HepG2 (cell line): ENCODE measurements at regions not wholly inside any gene's neighbourhood (a gene's known extent, or its start where the extent isn't known, plus 50 kb on each side); places are given as distances from the start of the nearest gene placed in this dataset.

Source experiments
- ATRX ChIP-seq: sonication (generic); formaldehyde crosslinking; IDR thresholded peaks from 2 replicates; pipeline ENCODE4 v1.4.0; 2020; ENCODE audit warnings: missing genetic modification reagents, borderline replicate concordance
- GTF2F1 ChIP-seq: fragments of 150-350 bp; IDR thresholded peaks from 2 replicates; pipeline ENCODE4 v1.6.1; 2014; ENCODE audit warnings: low read length
- TBX3 ChIP-seq: fragments of 450-650 bp; IDR thresholded peaks from 2 replicates; pipeline ENCODE4 v1.6.1; 2017; ENCODE audit warnings: antibody characterized with exemption, mild to moderate bottlenecking, inconsistent platforms, borderline replicate concordance
- ZNF614 ChIP-seq: IDR thresholded peaks from 2 replicates; pipeline ENCODE4 v1.6.1; 2018; ENCODE audit warnings: missing biosample characterization, missing genetic modification reagents, inconsistent platforms, borderline replicate concordance
- ZNF780A ChIP-seq: sonication (generic); formaldehyde crosslinking; IDR thresholded peaks from 2 replicates; pipeline ENCODE4 v1.8.0; 2022; ENCODE audit warnings: mild to moderate bottlenecking, missing genetic modification reagents, moderate library complexity
- TF ChIP-seq, protein P1 (sequence below): sonication (generic); formaldehyde crosslinking; IDR thresholded peaks from 2 replicates; pipeline ENCODE4 v1.5.0; 2020; ENCODE audit warnings: mild to moderate bottlenecking, missing genetic modification reagents, borderline replicate concordance
- TF ChIP-seq, protein P2 (sequence below): sonication (generic); formaldehyde crosslinking; IDR thresholded peaks from 2 replicates; pipeline ENCODE4 v1.4.0; 2020; ENCODE audit warnings: missing genetic modification reagents, borderline replicate concordance

DNA sequence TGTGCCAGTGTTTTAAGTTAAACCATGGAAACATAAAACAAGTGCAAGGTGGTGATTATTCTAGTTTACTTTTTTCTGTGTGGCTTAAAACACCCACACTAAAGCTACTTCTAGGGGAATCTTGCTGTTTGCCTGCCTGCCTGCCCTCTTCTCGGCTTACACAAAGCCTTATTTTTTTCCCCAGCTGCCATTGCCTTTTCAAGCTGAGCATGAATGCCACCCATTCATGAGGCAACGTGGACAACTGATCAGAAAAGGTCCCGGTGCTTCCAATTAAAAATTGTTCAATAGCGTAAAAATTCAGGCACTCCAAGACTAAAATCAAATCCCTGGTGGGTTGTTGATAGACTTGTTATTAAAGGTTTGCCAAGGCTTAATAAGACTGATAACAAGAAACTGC is 401.4 kb downstream of the TMEM161B start (continued):
- TF ChIP-seq, protein P1, sequence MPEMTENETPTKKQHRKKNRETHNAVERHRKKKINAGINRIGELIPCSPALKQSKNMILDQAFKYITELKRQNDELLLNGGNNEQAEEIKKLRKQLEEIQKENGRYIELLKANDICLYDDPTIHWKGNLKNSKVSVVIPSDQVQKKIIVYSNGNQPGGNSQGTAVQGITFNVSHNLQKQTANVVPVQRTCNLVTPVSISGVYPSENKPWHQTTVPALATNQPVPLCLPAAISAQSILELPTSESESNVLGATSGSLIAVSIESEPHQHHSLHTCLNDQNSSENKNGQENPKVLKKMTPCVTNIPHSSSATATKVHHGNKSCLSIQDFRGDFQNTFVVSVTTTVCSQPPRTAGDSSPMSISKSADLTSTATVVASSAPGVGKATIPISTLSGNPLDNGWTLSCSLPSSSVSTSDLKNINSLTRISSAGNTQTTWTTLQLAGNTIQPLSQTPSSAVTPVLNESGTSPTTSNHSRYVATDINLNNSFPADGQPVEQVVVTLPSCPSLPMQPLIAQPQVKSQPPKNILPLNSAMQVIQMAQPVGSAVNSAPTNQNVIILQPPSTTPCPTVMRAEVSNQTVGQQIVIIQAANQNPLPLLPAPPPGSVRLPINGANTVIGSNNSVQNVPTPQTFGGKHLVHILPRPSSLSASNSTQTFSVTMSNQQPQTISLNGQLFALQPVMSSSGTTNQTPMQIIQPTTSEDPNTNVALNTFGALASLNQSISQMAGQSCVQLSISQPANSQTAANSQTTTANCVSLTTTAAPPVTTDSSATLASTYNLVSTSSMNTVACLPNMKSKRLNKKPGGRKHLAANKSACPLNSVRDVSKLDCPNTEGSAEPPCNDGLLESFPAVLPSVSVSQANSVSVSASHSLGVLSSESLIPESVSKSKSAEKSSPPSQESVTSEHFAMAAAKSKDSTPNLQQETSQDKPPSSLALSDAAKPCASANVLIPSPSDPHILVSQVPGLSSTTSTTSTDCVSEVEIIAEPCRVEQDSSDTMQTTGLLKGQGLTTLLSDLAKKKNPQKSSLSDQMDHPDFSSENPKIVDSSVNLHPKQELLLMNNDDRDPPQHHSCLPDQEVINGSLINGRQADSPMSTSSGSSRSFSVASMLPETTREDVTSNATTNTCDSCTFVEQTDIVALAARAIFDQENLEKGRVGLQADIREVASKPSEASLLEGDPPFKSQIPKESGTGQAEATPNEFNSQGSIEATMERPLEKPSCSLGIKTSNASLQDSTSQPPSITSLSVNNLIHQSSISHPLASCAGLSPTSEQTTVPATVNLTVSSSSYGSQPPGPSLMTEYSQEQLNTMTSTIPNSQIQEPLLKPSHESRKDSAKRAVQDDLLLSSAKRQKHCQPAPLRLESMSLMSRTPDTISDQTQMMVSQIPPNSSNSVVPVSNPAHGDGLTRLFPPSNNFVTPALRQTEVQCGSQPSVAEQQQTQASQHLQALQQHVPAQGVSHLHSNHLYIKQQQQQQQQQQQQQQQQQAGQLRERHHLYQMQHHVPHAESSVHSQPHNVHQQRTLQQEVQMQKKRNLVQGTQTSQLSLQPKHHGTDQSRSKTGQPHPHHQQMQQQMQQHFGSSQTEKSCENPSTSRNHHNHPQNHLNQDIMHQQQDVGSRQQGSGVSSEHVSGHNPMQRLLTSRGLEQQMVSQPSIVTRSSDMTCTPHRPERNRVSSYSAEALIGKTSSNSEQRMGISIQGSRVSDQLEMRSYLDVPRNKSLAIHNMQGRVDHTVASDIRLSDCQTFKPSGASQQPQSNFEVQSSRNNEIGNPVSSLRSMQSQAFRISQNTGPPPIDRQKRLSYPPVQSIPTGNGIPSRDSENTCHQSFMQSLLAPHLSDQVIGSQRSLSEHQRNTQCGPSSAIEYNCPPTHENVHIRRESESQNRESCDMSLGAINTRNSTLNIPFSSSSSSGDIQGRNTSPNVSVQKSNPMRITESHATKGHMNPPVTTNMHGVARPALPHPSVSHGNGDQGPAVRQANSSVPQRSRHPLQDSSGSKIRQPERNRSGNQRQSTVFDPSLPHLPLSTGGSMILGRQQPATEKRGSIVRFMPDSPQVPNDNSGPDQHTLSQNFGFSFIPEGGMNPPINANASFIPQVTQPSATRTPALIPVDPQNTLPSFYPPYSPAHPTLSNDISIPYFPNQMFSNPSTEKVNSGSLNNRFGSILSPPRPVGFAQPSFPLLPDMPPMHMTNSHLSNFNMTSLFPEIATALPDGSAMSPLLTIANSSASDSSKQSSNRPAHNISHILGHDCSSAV (CRISPR knock-in tag) = no peak
- TF ChIP-seq ZNF614 (CRISPR knock-in tag) (no peak), GTF2F1 (no peak), TBX3 (no peak), ATRX (no peak), ZNF780A (CRISPR knock-in tag) (no peak)
- TF ChIP-seq, protein P2, sequence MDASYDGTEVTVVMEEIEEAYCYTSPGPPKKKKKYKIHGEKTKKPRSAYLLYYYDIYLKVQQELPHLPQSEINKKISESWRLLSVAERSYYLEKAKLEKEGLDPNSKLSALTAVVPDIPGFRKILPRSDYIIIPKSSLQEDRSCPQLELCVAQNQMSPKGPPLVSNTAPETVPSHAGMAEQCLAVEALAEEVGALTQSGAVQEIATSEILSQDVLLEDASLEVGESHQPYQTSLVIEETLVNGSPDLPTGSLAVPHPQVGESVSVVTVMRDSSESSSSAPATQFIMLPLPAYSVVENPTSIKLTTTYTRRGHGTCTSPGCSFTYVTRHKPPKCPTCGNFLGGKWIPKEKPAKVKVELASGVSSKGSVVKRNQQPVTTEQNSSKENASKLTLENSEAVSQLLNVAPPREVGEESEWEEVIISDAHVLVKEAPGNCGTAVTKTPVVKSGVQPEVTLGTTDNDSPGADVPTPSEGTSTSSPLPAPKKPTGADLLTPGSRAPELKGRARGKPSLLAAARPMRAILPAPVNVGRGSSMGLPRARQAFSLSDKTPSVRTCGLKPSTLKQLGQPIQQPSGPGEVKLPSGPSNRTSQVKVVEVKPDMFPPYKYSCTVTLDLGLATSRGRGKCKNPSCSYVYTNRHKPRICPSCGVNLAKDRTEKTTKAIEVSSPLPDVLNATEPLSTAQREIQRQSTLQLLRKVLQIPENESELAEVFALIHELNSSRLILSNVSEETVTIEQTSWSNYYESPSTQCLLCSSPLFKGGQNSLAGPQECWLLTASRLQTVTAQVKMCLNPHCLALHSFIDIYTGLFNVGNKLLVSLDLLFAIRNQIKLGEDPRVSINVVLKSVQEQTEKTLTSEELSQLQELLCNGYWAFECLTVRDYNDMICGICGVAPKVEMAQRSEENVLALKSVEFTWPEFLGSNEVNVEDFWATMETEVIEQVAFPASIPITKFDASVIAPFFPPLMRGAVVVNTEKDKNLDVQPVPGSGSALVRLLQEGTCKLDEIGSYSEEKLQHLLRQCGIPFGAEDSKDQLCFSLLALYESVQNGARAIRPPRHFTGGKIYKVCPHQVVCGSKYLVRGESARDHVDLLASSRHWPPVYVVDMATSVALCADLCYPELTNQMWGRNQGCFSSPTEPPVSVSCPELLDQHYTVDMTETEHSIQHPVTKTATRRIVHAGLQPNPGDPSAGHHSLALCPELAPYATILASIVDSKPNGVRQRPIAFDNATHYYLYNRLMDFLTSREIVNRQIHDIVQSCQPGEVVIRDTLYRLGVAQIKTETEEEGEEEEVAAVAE (CRISPR knock-in tag) = no peak
